SK-N-SH (cell line): ENCODE measurements at regions not wholly inside any gene's neighbourhood (a gene's known extent, or its start where the extent isn't known, plus 50 kb on each side); places are given as distances from the start of the nearest gene placed in this dataset.

Experiments
- EP300 ChIP-seq, 2 experiments: IDR thresholded peaks; 2 replicates each; pipeline versions ENCODE4 v1.4.0 to v1.6.1; 2012; ENCODE audit warnings: borderline replicate concordance in 1 of 2, low read depth in 1 of 2, low read length in 1 of 2
- EZH2phosphoT487 ChIP-seq: fragments of 200-600 bp; sonication (generic); IDR thresholded peaks from 2 replicates; pipeline ENCODE4 v1.6.1; 2017; ENCODE audit warnings: low read depth, mixed run types, mild to moderate bottlenecking, antibody characterized with exemption, moderate library complexity, borderline replicate concordance
- MAX ChIP-seq: IDR thresholded peaks from 2 replicates; pipeline ENCODE4 v1.4.0; 2012; ENCODE audit warnings: low read depth
- POLR2AphosphoS5 ChIP-seq: IDR thresholded peaks from 2 replicates; pipeline ENCODE4 v1.6.1; 2012; ENCODE audit warnings: low read depth, low read length
- SIN3A ChIP-seq: IDR thresholded peaks from 2 replicates; pipeline ENCODE4 v1.6.1; 2012; ENCODE audit warnings: low read depth, mild to moderate bottlenecking, low read length, moderate library complexity, borderline replicate concordance
- TAF1 ChIP-seq: IDR thresholded peaks from 2 replicates; pipeline ENCODE4 v1.6.1; 2012; ENCODE audit warnings: low read depth, mild to moderate bottlenecking, low read length, moderate library complexity, borderline replicate concordance
- USF2 ChIP-seq: fragments of 150-350 bp; IDR thresholded peaks from 2 replicates; pipeline ENCODE4 v1.6.1; 2017; ENCODE audit warnings: antibody characterized with exemption, low read length, low read depth, borderline replicate concordance
- YY1 ChIP-seq: IDR thresholded peaks from 2 replicates; pipeline ENCODE4 v1.4.0; 2012; ENCODE audit warnings: low read depth, mild to moderate bottlenecking
- TF ChIP-seq, protein P1 (sequence below): fragments of 200-600 bp; sonication (generic); IDR thresholded peaks from 2 replicates; pipeline ENCODE4 v1.6.1; 2017; ENCODE audit warnings: antibody characterized with exemption, mild to moderate bottlenecking, moderate library complexity
- TF ChIP-seq, protein P2 (sequence below): IDR thresholded peaks from 2 replicates; pipeline ENCODE4; 2012

DNA sequence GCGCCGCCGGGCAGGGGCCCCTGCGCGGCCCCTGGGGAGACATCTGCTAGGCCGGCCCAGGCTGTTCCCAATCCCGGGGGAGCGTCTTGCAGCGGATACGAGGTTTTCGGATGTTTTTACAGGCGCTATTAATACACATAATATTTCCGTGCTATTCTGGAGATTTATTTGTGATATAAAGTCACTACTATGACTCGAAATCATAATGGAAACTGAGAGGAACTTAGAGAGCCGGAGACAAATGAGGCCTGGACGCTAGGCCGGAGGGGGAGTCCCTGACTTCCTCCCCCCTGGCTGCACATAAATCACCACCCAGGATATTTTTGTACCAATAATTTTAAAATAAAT, 91.7 kb upstream of the ANO1 start:
- TF ChIP-seq EZH2phosphoT487 (no peak), YY1 (no peak), TAF1 (no peak), USF2 (no peak), EP300 (IDR thresholded peaks at IDR 0.05; ENCODE audit: borderline replicate concordance in 1 of 2, low read depth in 1 of 2, low read length in 1 of 2) (no peak), MAX (no peak), SIN3A (no peak), POLR2AphosphoS5 (no peak)
- TF ChIP-seq, protein P1, sequence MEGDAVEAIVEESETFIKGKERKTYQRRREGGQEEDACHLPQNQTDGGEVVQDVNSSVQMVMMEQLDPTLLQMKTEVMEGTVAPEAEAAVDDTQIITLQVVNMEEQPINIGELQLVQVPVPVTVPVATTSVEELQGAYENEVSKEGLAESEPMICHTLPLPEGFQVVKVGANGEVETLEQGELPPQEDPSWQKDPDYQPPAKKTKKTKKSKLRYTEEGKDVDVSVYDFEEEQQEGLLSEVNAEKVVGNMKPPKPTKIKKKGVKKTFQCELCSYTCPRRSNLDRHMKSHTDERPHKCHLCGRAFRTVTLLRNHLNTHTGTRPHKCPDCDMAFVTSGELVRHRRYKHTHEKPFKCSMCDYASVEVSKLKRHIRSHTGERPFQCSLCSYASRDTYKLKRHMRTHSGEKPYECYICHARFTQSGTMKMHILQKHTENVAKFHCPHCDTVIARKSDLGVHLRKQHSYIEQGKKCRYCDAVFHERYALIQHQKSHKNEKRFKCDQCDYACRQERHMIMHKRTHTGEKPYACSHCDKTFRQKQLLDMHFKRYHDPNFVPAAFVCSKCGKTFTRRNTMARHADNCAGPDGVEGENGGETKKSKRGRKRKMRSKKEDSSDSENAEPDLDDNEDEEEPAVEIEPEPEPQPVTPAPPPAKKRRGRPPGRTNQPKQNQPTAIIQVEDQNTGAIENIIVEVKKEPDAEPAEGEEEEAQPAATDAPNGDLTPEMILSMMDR, result no peak
- TF ChIP-seq, protein P2, sequence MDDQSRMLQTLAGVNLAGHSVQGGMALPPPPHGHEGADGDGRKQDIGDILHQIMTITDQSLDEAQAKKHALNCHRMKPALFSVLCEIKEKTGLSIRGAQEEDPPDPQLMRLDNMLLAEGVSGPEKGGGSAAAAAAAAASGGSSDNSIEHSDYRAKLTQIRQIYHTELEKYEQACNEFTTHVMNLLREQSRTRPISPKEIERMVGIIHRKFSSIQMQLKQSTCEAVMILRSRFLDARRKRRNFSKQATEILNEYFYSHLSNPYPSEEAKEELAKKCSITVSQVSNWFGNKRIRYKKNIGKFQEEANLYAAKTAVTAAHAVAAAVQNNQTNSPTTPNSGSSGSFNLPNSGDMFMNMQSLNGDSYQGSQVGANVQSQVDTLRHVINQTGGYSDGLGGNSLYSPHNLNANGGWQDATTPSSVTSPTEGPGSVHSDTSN, result no peak
